ENCODE measurements at regions not wholly inside any gene's neighbourhood (a gene's known extent, or its start where the extent isn't known, plus 50 kb on each side); places are given as distances from the start of the nearest gene placed in this dataset.

GRCh38 chr1:184890539-184890973 lies 83.8 kb downstream of the NIBAN1 start:
- Mint-ChIP-seq H3K4me1 (peaks cover 9% of the 10 kb centered on the region), H3K9me3 (no peaks in the 10 kb centered on the region), H3K27me3 (ENCODE audit: low read depth) (peaks cover 16% of the 10 kb centered on the region), H3K4me3 (no peak overlapping the region), H3K36me3 (no peaks in the 10 kb centered on the region), H3K27ac (no peak overlapping the region)
- CTCF ChIA-PET, result no interaction called here
- POLR2A ChIA-PET, result no interaction called here
- ATAC-seq, result no peak
- no peak for DNase-seq (ENCODE audit: low spot score)
- TF ChIP-seq NR2C2 (CRISPR knock-in tag; IDR thresholded peaks at IDR 0.05) (no peak), FOXP4 (CRISPR knock-in tag; IDR thresholded peaks at IDR 0.05) (no peak), NR1H2 (CRISPR knock-in tag; IDR thresholded peaks at IDR 0.05) (no peak), ELF4 (CRISPR knock-in tag; IDR thresholded peaks at IDR 0.05; ENCODE audit: low read depth) (no peak), CDX4 (CRISPR knock-in tag; IDR thresholded peaks at IDR 0.05; ENCODE audit: borderline replicate concordance) (no peak), PREB (CRISPR knock-in tag; IDR thresholded peaks at IDR 0.05; ENCODE audit: borderline replicate concordance) (no peak), ATF2 (CRISPR knock-in tag; IDR thresholded peaks at IDR 0.05; ENCODE audit: borderline replicate concordance, low read depth) (no peak), ZNF396 (CRISPR knock-in tag; IDR thresholded peaks at IDR 0.05; ENCODE audit: borderline replicate concordance) (no peak), AFF4 (CRISPR knock-in tag; IDR thresholded peaks at IDR 0.05; ENCODE audit: borderline replicate concordance) (no peak), ZNF416 (CRISPR knock-in tag; IDR thresholded peaks at IDR 0.05) (no peak), SMAD3 (CRISPR knock-in tag; IDR thresholded peaks at IDR 0.05; ENCODE audit: borderline replicate concordance) (no peak), TEAD4 (CRISPR knock-in tag; IDR thresholded peaks at IDR 0.05) (no peak), ZBTB43 (CRISPR knock-in tag; IDR thresholded peaks at IDR 0.05) (no peak), HMGXB4 (CRISPR knock-in tag; IDR thresholded peaks at IDR 0.05) (no peak), PRDM15 (CRISPR knock-in tag; IDR thresholded peaks at IDR 0.05) (no peak), NFATC4 (CRISPR knock-in tag; IDR thresholded peaks at IDR 0.05) (no peak), ZNF671 (CRISPR knock-in tag; IDR thresholded peaks at IDR 0.05) (no peak), MYBL2 (CRISPR knock-in tag; IDR thresholded peaks at IDR 0.05) (no peak), FOXJ3 (CRISPR knock-in tag; IDR thresholded peaks at IDR 0.05; ENCODE audit: borderline replicate concordance) (no peak)

Measured in WTC11 (cell line).